PC-3 (cell line): ENCODE measurements at regions not wholly inside any gene's neighbourhood (a gene's known extent, or its start where the extent isn't known, plus 50 kb on each side); places are given as distances from the start of the nearest gene placed in this dataset.

Experiments
- ATAC-seq: fragments of 200-7000 bp; cut with Tn5 transposase; 2 replicates; pipeline ENCODE4 v1.9.1; 2020; ENCODE audit warnings: mild to moderate bottlenecking, moderate library complexity
- BruUV-seq: library from RNA; stranded (reverse); fragments of 400-500 nt; replicated peaks from 2 replicates; lab custom pipeline; 2021; lab: Mats Ljungman, UMichigan
- CTCF ChIA-PET: fragments of 300-600 bp; sonication (Branson Sonifier 250); formaldehyde crosslinking; loops from one replicate; lab custom pipeline; 2022; ENCODE audit warnings: antibody characterized with exemption; lab: Charles Lee
- POLR2A ChIA-PET: fragments of 300-600 bp; sonication (Branson Sonifier 250); formaldehyde crosslinking; loops from one replicate; lab custom pipeline; 2022; ENCODE audit warnings: antibody characterized with exemption; ENCODE audit not compliant: unreplicated experiment; lab: Charles Lee
- DNase-seq: peaks from one replicate; pipeline ENCODE4 v3.0.0-alpha.2; 2015
- H2AFZ ChIP-seq: fragments of 300-600 bp; sonication (generic); 2 replicates; pipeline ENCODE4 v1.6.0; 2016; ENCODE audit warnings: antibody characterized with exemption, low read length
- H3F3A ChIP-seq: fragments of 300-600 bp; sonication (generic); one replicate; pipeline ENCODE4 v1.6.0; 2017; ENCODE audit warnings: antibody characterized with exemption, low read length, control low read depth, mild to moderate bottlenecking; ENCODE audit not compliant: unreplicated experiment
- H3K27ac ChIP-seq: fragments of 300-600 bp; sonication (generic); 2 replicates; pipeline ENCODE4 v1.5.1; 2016; ENCODE audit warnings: mild to moderate bottlenecking, low read length
- H3K27me3 ChIP-seq: fragments of 300-600 bp; sonication (generic); 2 replicates; pipeline ENCODE4 v1.6.1; 2016; ENCODE audit warnings: low read length, mixed read lengths
- H3K36me3 ChIP-seq: fragments of 300-600 bp; sonication (generic); 2 replicates; pipeline ENCODE4 v1.6.1; 2016; ENCODE audit warnings: low read depth, mixed run types, low read length, mixed read lengths
- H3K4me1 ChIP-seq: fragments of 300-600 bp; sonication (generic); 2 replicates; pipeline ENCODE4 v1.5.1; 2016; ENCODE audit warnings: low read length; ENCODE audit not compliant: insufficient read depth
- H3K4me2 ChIP-seq: fragments of 300-600 bp; sonication (generic); 2 replicates; pipeline ENCODE4 v1.6.0; 2016; ENCODE audit warnings: low read length
- H3K4me3 ChIP-seq: fragments of 300-600 bp; sonication (generic); 2 replicates; pipeline ENCODE4 v1.5.1; 2016; ENCODE audit warnings: mild to moderate bottlenecking, low read length, mixed read lengths
- H3K79me2 ChIP-seq: fragments of 300-600 bp; sonication (generic); 2 replicates; pipeline ENCODE4 v1.6.1; 2017; ENCODE audit warnings: low read length, mixed read lengths
- H3K9ac ChIP-seq: fragments of 300-600 bp; sonication (generic); 2 replicates; pipeline ENCODE4 v1.6.0; 2016; ENCODE audit warnings: mild to moderate bottlenecking, low read length
- H3K9me2 ChIP-seq: fragments of 300-600 bp; sonication (generic); replicated peaks from 2 replicates; pipeline ENCODE4 v1.6.1; 2016; ENCODE audit warnings: mixed run types, low read length, mixed read lengths
- H3K9me3 ChIP-seq: fragments of 300-600 bp; sonication (generic); 2 replicates; pipeline ENCODE4 v1.6.1; 2016; ENCODE audit warnings: low read length, mixed read lengths
- H4K20me1 ChIP-seq: fragments of 300-600 bp; sonication (generic); 2 replicates; pipeline ENCODE4 v1.6.1; 2016; ENCODE audit warnings: low read length, mixed read lengths
- CTCF ChIP-seq: fragments of 300-600 bp; sonication (generic); conservative IDR thresholded peaks from 2 replicates; pipeline ENCODE4 v1.5.1; 2017; ENCODE audit warnings: antibody characterized with exemption, low read depth, mild to moderate bottlenecking, low read length
- EZH2 ChIP-seq: fragments of 300-600 bp; sonication (generic); IDR thresholded peaks from one replicate; pipeline ENCODE4 v1.6.1; 2017; ENCODE audit warnings: antibody characterized with exemption, mild to moderate bottlenecking, low read length; ENCODE audit not compliant: unreplicated experiment
- EZH2phosphoT487 ChIP-seq: fragments of 300-600 bp; sonication (generic); IDR thresholded peaks from 2 replicates; pipeline ENCODE4 v1.6.1; 2018; ENCODE audit warnings: mild to moderate bottlenecking, antibody characterized with exemption, low read length, borderline replicate concordance
- intact Hi-C: fragments of 100-400 bp; cut with micrococcal nuclease; formaldehyde crosslinking; loops from 2 replicates; pipeline ENCODE4 v1.9.0; 2023

DNA sequence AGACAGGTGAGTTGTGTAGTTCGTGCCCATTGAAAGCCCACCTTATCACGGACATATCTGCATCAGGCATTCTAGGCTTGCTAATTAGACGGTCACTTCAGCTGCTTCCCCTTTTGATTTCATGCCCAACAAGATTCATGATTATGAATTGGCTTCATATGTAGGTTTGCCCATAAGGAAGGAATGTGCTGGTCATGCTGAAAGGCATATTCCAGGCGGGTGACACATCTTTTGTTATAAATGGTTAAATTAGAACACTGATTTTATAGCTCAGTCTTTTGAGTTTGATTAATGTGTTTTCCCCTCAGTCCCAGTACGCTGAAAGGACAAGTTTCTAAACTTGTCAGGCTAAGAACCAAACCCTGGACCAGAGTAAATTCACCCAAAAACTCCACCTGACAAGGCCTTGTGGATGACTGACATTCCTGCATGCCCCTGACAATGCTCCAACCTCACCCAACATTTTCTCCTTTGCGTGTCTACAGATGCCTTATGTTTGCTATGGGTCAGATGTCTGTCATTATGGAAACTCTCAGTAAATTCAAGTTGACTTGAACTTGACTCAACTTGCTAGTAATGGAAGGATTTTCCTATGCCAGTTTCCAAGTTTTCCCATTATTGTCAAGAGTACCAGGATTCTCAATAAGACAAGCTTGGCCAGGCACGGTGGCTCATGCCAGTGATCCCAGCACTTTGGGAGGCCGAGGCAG lies 421.9 kb downstream of the PMP22 start:
- intact Hi-C loops, result no loop called here
- H3K27ac ChIP-seq, result no peak overlapping the region
- CTCF ChIA-PET, result no interaction called here
- POLR2A ChIA-PET, result no interaction called here
- no peaks in the 10 kb centered on the region for H4K20me1 ChIP-seq
- H3K9me2 ChIP-seq, result no peaks in the 10 kb centered on the region
- DNase-seq (no peak), ATAC-seq (no peak)
- H3K36me3 ChIP-seq, result no peaks in the 10 kb centered on the region
- no peak overlapping the region for H3K4me2 ChIP-seq
- H3F3A ChIP-seq, result no peaks in the 10 kb centered on the region
- no peaks in the 10 kb centered on the region for H3K9me3 ChIP-seq
- no peaks in the 10 kb centered on the region for H3K4me1 ChIP-seq
- H3K4me3 ChIP-seq, result no peak overlapping the region
- no peaks in the 10 kb centered on the region for H3K79me2 ChIP-seq
- H3K27me3 ChIP-seq, result peaks cover 64% of the 10 kb centered on the region
- no peak for TF ChIP-seq EZH2
- TF ChIP-seq CTCF, result no peak
- no peak for TF ChIP-seq EZH2phosphoT487
- BruUV-seq, result no TSS peak
- no peak overlapping the region for H2AFZ ChIP-seq
- no peak overlapping the region for H3K9ac ChIP-seq

- Histone ChIP-seq H3K9ac (no peak overlapping the region), H2AFZ (no peak overlapping the region), H3K27me3 (peaks cover 44% of the 10 kb centered on the region), H3F3A (no peaks in the 10 kb centered on the region), H3K9me3 (no peaks in the 10 kb centered on the region), H3K9me2 (no peaks in the 10 kb centered on the region), H3K4me2 (no peak overlapping the region), H4K20me1 (no peaks in the 10 kb centered on the region), H3K4me1 (no peaks in the 10 kb centered on the region), H3K4me3 (no peak overlapping the region), H3K27ac (no peak overlapping the region), H3K79me2 (no peaks in the 10 kb centered on the region), H3K36me3 (no peaks in the 10 kb centered on the region)
- TF ChIP-seq EZH2phosphoT487 (no peak), CTCF (no peak), EZH2 (no peak)
- POLR2A ChIA-PET, result no interaction called here
- no peak for DNase-seq
- no TSS peak for BruUV-seq
- intact Hi-C loops, result no loop called here
- ATAC-seq, result no peak
- CTCF ChIA-PET, result no interaction called here
These were observed 424.4 kb downstream of the PMP22 start for GRCh38 chr17:14840616-14841231.

- ATAC-seq (no peak), DNase-seq (no peak)
- H4K20me1 ChIP-seq, result no peaks in the 10 kb centered on the region
- no peaks in the 10 kb centered on the region for H3K36me3 ChIP-seq
- intact Hi-C loops, result no loop called here
- ChIA-PET POLR2A (no interaction called here), CTCF (no interaction called here)
- no peaks in the 10 kb centered on the region for H3K79me2 ChIP-seq
- no peaks in the 10 kb centered on the region for H3K9me2 ChIP-seq
- no peak overlapping the region for H3K9ac ChIP-seq
- no peaks in the 10 kb centered on the region for H3F3A ChIP-seq
- no peak overlapping the region for H2AFZ ChIP-seq
- peaks cover 27% of the 10 kb centered on the region for H3K27me3 ChIP-seq
- H3K4me2 ChIP-seq, result no peak overlapping the region
- H3K9me3 ChIP-seq, result no peaks in the 10 kb centered on the region
- BruUV-seq, result no TSS peak
- no peak for TF ChIP-seq EZH2phosphoT487
- no peak for TF ChIP-seq EZH2
- no peak for TF ChIP-seq CTCF
- no peak overlapping the region for H3K27ac ChIP-seq
- no peaks in the 10 kb centered on the region for H3K4me1 ChIP-seq
- H3K4me3 ChIP-seq, result no peak overlapping the region
These were observed 426.6 kb downstream of the PMP22 start for GRCh38 chr17:14838567-14838966.
